Germinal center (tissue), 1 donor: ENCODE measurements at regions not wholly inside any gene's neighbourhood (a gene's known extent, or its start where the extent isn't known, plus 50 kb on each side); places are given as distances from the start of the nearest gene placed in this dataset.
"Not testable (repeated sequence)": the region's sequence is repeated elsewhere in the genome, so short reads cannot be mapped to it uniquely, and the experiment has no call there.

ENCODE experiments used
- DNase-seq: peaks from one replicate; pipeline ENCODE4 v3.0.0; 2012; ENCODE audit warnings: mixed read lengths, low spot score

- not testable (repeated sequence) for DNase-seq
Observed at GRCh38 chr21:10405331-10405730, 116.1 kb upstream of the TPTE start.

- not testable (repeated sequence) for DNase-seq
Observed at GRCh38 chr21:10409786-10410185, 111.6 kb upstream of the TPTE start.

DNA sequence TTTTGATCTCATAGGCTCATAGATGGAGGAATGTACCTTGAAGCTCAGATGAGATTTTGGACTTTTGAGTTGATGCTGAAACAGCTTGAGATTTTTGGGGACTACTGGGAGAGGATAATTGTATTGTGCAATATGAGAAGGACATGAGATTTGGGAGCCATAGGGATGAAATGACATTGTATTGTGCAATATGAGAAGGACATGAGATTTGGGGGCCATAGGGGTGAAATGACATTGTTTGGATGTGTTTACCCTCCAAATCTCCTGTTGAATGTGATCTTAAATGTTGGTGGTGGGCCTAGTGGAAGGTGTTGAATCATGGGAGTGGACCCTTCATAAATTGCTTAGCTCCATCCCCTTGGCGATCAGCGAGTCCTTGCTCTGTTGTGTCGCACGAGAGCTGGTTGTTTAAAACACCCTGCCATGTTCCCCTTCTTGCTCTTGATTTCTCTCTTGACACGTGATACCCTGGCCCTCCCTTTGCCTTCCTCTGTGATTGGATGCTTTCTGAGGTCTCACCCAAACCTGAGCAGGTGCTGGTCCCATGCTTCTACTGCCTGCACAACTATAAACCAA is 110.9 kb upstream of the TPTE start:
- not testable (repeated sequence) for DNase-seq

DNA sequence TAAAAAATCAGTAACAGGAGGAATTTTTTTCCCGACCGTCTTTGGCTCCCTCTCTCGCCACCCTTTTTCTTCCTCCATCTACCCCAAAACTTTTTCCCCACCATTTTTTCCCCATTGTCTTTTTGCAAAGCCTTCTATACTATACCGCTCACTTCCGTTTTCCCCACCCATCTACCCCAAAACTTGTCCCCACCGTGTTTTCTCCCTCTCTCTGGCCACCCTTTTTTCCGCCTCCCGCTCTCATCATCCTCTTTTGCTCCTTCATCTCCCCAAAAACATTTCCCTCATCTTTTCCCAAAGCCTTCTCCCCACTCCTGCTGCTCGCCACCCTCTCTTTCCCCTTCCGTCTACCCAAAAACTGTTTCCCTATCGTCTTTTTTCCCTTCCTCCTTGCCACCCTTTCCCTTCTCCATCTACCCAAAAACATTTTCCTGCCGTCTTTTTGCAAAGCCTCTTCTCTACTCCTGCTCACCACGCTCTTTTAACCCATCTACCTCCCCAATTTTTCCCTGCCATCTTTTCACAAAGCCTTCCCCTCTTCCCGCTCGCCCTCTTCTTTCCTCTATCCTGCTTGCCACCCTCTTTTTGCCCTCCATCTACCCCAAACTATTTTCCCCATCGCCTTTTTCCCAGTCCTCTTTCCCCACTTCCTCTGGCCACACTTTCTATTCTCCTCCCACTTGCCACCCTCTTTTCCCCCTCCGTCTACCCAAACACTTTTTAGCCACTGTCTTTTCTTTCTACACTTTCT is 109.4 kb upstream of the TPTE start:
- DNase-seq = not testable (repeated sequence)

DNA sequence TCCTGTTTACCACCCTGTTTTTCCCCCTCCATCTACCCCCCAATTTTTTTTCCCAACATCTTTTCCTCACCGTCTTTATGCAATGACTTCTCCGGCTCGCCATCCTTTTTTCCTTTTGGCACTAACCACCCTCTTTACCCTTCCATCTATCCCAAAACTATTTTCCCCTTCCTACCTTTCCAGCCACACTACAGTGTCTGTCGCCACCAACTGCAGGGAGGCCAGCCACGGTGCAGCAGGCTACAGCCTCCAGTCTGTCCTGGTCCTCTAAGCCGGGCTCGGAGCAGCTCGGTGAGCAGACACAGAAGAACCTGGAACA is 108.5 kb upstream of the TPTE start:
- DNase-seq = not testable (repeated sequence)

GRCh38 chr21:10413247-10414120 is 107.9 kb upstream of the TPTE start:
- DNase-seq = not testable (repeated sequence)

DNA sequence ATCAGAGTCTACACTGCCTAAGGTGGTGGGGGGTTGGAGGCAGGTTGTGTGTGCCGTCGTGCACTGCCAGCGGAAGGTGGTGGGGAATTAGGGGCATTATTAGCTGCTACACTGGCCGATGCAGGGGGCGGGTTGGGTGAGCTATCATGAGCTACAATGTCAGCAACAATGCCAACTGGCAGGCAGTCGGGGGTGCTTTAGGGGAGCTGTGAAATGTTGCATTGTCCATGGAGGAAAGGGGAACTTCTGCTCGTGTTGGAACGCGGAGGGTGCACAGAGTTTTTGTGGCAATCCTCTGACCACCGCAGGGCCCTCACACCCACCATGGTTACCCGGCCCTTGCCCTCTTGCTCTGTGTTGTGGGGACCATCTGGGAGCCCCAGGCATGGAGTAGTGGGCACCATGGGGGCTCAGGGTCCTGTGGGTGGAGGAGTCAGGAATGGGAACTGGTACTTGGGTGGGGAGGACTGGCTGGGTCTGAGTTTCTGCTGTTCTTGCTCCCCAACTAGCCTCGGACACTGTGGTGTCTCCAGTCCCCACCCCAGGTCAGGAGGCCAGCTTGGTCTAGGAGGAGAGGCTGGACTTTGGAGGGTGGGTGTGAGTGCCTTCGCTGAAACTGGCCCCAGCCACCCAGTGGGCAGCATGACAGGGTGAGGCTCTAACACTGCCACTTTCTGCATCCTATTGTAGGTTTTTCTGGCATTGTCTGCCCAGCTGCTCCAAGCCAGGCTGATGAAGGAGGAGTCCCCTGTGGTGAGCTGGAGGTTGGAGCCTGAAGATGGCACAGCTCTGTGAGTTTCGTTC is 107.1 kb upstream of the TPTE start:
- DNase-seq = not testable (repeated sequence)

GRCh38 chr21:10414925-10415254 is 106.5 kb upstream of the TPTE start:
- DNase-seq = not testable (repeated sequence)

DNA sequence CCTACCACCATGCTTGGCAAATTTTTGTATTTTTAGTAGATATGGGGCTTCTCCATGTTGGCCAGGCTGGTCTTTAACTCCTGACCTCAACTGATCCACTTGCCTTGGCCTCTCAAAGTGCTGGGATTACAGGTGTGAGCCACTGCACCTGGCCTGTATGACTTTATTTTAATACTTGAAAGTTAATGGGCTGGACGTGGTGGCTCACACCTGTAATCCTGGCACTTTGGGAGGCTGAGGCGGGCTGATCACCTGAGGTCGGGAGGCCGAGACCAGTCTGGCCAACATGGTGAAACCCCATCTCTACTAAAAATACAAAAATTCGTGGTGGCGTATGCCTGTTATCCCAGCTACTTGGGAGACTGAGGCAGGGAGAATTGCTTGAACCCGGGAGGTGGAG is 105.9 kb upstream of the TPTE start:
- not testable (repeated sequence) for DNase-seq

GRCh38 chr21:10415859-10416258 is 105.5 kb upstream of the TPTE start:
- not testable (repeated sequence) for DNase-seq

DNA sequence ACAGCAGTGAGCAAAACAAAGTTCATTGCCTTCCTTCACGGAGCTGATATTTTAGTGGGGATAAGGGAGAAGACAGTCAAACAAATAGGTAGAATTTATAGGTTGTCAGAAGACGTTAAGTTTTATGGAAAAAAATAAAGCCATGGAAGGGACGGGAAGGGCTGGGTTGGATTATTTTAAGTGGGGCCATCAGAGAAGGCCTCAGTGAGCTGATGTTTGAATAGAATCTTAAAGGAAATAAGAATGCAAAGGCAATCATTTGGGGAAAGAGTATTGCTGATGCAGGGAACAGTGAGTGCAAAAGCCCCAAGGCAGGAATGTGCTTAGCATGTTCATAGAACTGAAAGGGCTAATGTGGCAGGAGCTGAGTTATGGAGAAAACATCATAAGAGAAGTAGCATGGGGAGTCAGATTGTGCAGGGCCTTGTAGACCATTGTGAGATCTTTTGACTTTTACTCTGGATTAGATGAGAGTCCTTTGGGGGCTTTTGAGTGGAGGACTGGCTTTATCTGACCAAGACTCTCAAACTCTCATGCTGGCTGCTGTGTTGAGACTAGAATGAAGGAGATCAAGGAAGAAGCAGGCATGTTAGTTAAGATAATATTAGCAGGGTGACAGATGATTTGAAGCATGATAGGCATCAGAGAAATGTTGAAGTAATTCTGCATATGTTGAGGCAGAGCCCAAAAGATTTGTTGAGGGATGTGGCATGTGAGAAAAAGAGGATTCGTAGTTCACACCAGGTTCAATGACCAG is 104.5 kb upstream of the TPTE start:
- not testable (repeated sequence) for DNase-seq

GRCh38 chr21:10417551-10418002 is 103.8 kb upstream of the TPTE start:
- DNase-seq = not testable (repeated sequence)

GRCh38 chr21:10418250-10419048 is 102.9 kb upstream of the TPTE start:
- DNase-seq = not testable (repeated sequence)

- not testable (repeated sequence) for DNase-seq
Observed at GRCh38 chr21:10421199-10421598, 100.2 kb upstream of the TPTE start.

DNA sequence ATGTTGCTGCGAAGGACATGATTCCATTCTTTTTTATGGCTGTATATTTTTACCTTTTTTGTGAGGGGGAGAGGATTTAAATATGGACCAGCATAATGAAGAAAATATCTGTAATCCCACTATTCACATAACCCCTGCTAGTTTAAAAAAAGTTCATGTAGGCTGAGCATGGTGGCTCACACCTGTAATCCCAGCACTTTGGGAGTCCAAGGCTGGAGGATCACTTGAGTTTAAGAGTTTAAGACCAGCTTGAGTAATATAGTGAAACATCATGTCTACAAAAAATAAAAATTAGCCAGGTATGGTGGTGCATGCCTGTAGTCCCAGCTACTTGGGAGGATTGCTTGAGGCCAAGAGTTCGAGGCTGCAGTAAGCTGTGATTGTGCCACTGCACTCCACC is 99.8 kb upstream of the TPTE start:
- DNase-seq = not testable (repeated sequence)

DNA sequence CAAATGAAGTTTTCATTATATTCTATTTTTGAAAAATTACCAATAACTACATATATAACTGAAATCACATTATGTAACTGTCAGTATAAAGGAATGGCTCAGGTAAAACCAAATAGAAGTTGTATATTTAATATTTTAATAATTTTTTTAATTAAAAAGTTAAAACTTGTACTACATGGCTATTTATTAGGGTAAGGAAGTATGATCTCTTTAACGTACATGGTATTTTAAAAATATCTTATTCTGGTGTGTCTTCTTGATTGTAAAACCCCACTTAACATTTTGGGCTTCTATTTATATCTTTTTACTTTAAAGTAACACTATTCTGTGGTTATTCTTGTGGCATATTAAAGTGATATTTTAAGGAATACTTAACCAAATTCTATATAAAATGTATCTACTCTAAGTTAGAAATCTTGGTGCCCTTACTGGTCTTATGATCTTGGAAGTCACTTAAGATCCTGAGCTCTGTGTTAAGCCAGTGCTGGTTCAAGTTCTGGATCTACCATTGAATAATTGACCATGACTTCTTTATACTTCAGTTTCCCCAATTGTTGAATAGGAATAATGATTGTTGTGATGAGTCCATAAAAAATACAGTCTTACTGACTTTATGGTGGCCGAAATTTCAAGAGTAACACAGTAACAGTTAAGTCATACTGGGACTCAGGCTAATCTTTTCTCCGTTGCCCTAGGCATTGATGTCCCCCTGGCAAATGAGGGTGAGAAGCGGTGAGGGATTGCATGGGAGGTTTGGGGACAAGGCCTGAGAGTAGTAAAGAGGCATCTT is 97.1 kb upstream of the TPTE start:
- not testable (repeated sequence) for DNase-seq

- not testable (repeated sequence) for DNase-seq
Observed at GRCh38 chr21:10424887-10425145, 96.6 kb upstream of the TPTE start.

DNA sequence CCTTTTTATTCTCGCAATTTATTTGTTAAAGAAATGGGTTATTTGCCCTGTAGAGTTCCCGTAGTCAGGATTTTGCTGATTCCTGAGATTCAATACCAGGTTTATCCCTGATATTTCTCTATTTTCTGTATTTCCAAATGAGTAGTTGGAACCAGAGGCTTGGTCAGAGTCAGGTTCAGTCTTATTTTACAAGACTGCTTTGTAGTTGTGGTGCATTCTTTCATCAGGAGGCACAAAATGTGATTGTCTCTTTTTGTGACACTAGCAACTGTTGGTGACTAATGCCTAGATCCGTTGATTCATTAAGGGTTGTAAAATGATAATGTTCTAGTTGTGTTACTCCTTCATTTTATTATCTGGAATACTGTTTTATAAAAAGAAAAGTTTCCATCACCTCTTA is 95.5 kb upstream of the TPTE start:
- DNase-seq = peak; percentile 2

DNA sequence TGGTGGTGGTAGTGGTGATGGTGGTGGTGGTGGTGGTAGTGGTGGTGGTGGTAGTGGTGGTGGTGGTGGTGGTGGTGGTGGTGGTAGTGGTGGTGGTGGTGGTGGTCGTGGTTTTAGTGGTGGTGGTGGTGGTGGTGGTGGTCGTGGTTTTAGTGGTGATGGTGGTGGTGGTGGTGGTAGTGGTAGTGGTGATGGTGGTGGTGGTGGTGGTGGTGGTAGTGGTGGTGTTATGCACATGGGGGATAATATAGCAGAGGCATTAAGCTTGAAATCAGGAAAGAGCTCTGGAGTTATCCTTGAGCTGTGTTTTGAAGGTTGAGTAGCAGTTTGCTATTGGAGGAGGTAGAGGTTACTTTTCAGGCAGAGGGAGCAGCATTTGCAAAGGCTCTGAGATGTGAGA is 94.6 kb upstream of the TPTE start:
- not testable (repeated sequence) for DNase-seq

- peak; percentile 9 for DNase-seq
Observed at GRCh38 chr21:10427277-10427676, 94.1 kb upstream of the TPTE start.
